ENCODE measurements at regions not wholly inside any gene's neighbourhood (a gene's known extent, or its start where the extent isn't known, plus 50 kb on each side); places are given as distances from the start of the nearest gene placed in this dataset.
A peak's percentile ranks its signal among the peaks of the same experiment; 100 is the strongest.

- Mint-ChIP-seq H3K27me3 (ENCODE audit: insufficient read depth) (peaks cover 3% of the 10 kb centered on the region; the same call in 1 of the 2 replicates), H3K4me3 (peak overlapping the region; percentile 67), H3K9me3 (no peaks in the 10 kb centered on the region), H3K27ac (no peak overlapping the region), H3K4me1 (ENCODE audit: low read depth) (peaks cover 14% of the 10 kb centered on the region), H3K36me3 (ENCODE audit: low read depth) (no peaks in the 10 kb centered on the region)
- DNase-seq: peak; percentile 45
- TF ChIP-seq, protein P1, sequence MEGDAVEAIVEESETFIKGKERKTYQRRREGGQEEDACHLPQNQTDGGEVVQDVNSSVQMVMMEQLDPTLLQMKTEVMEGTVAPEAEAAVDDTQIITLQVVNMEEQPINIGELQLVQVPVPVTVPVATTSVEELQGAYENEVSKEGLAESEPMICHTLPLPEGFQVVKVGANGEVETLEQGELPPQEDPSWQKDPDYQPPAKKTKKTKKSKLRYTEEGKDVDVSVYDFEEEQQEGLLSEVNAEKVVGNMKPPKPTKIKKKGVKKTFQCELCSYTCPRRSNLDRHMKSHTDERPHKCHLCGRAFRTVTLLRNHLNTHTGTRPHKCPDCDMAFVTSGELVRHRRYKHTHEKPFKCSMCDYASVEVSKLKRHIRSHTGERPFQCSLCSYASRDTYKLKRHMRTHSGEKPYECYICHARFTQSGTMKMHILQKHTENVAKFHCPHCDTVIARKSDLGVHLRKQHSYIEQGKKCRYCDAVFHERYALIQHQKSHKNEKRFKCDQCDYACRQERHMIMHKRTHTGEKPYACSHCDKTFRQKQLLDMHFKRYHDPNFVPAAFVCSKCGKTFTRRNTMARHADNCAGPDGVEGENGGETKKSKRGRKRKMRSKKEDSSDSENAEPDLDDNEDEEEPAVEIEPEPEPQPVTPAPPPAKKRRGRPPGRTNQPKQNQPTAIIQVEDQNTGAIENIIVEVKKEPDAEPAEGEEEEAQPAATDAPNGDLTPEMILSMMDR (IDR thresholded peaks at IDR 0.05): peak; percentile 85
Observed at GRCh38 chr17:65278050-65278819, 141.1 kb downstream of the RGS9 start.

GRCh38 chr17:65277576-65277975 lies 140.4 kb downstream of the RGS9 start:
- no peak for DNase-seq
- Mint-ChIP-seq H3K27ac (no peak overlapping the region), H3K36me3 (ENCODE audit: low read depth) (no peaks in the 10 kb centered on the region), H3K4me3 (peak overlapping the region; percentile 67), H3K27me3 (ENCODE audit: insufficient read depth) (peaks cover 5% of the 10 kb centered on the region; the same call in 1 of the 2 replicates), H3K9me3 (no peaks in the 10 kb centered on the region), H3K4me1 (ENCODE audit: low read depth) (peaks cover 14% of the 10 kb centered on the region)
- TF ChIP-seq, protein P1 (IDR thresholded peaks at IDR 0.05): no peak
